CD4-positive, alpha-beta T cell treated with Interleukin-6 at 100 ng/mL for 8 hours (primary cell): ENCODE measurements at regions not wholly inside any gene's neighbourhood (a gene's known extent, or its start where the extent isn't known, plus 50 kb on each side); places are given as distances from the start of the nearest gene placed in this dataset.
A peak's percentile ranks its signal among the peaks of the same experiment; 100 is the strongest.

Experiments
- DNase-seq: peaks from one replicate; pipeline ENCODE4 v3.0.0-alpha.2; 2020; ENCODE audit warnings: mixed read lengths, low spot score

- no peak for DNase-seq
Measured at GRCh38 chr19:28486473-28486872, 726.5 kb downstream of the UQCRFS1 start.

- no peak for DNase-seq
Measured at GRCh38 chr19:28485292-28485691, 727.7 kb downstream of the UQCRFS1 start.

GRCh38 chr19:28483197-28483596, 729.8 kb downstream of the UQCRFS1 start:
- no peak for DNase-seq

- DNase-seq: no peak
Measured at GRCh38 chr19:28482221-28482620, 730.7 kb downstream of the UQCRFS1 start.

GRCh38 chr19:28481674-28482073, 731.3 kb downstream of the UQCRFS1 start:
- DNase-seq: no peak

- DNase-seq: no peak
Measured at GRCh38 chr19:28475525-28475924, 737.4 kb downstream of the UQCRFS1 start.

- DNase-seq: no peak
Measured at GRCh38 chr19:28472843-28473242, 740.1 kb downstream of the UQCRFS1 start.

- DNase-seq: no peak
Measured at GRCh38 chr19:28471731-28472510, 741.0 kb downstream of the UQCRFS1 start.

- no peak for DNase-seq
Measured at GRCh38 chr19:28469544-28469943, 743.4 kb downstream of the UQCRFS1 start.

- DNase-seq: no peak
Measured at GRCh38 chr19:28468701-28469459, 744.1 kb downstream of the UQCRFS1 start.

GRCh38 chr19:28466107-28467045, 746.6 kb downstream of the UQCRFS1 start:
- DNase-seq: peak; percentile 24

- DNase-seq: no peak
Measured at GRCh38 chr19:28465371-28466086, 747.4 kb downstream of the UQCRFS1 start.

- DNase-seq: no peak
Measured at GRCh38 chr19:28463493-28464053, 749.4 kb downstream of the UQCRFS1 start.

GRCh38 chr19:28457620-28458019, 755.3 kb downstream of the UQCRFS1 start:
- DNase-seq: no peak

GRCh38 chr19:28456708-28457320, 756.1 kb downstream of the UQCRFS1 start:
- DNase-seq: no peak

- no peak for DNase-seq
Measured at GRCh38 chr19:28456252-28456651, 756.7 kb downstream of the UQCRFS1 start.

GRCh38 chr19:28454083-28454482, 758.9 kb downstream of the UQCRFS1 start:
- no peak for DNase-seq

GRCh38 chr19:28453420-28453819, 759.5 kb downstream of the UQCRFS1 start:
- DNase-seq: no peak

- no peak for DNase-seq
Measured at GRCh38 chr19:28449803-28450202, 763.1 kb downstream of the UQCRFS1 start.

- no peak for DNase-seq
Measured at GRCh38 chr19:28446511-28446910, 766.4 kb downstream of the UQCRFS1 start.

- no peak for DNase-seq
Measured at GRCh38 chr19:28445826-28446225, 767.1 kb downstream of the UQCRFS1 start.
